CD4-positive, alpha-beta T cell (primary cell): ENCODE measurements at regions not wholly inside any gene's neighbourhood (a gene's known extent, or its start where the extent isn't known, plus 50 kb on each side); places are given as distances from the start of the nearest gene placed in this dataset.

ENCODE experiments used
- ATAC-seq: fragments of 200-7000 bp; cut with Tn5 transposase; one replicate; pipeline ENCODE4 v1.10.0; 2022; ENCODE audit warnings: mild to moderate bottlenecking; ENCODE audit not compliant: poor library complexity
- CTCF ChIA-PET: fragments of 350-600 bp; sonication (Branson Sonifier 250); formaldehyde crosslinking; loops from one replicate; lab custom pipeline; 2021; ENCODE audit warnings: antibody characterized with exemption, inconsistent platforms; lab: Charles Lee
- POLR2A ChIA-PET: fragments of 350-600 bp; sonication (Branson Sonifier 250); formaldehyde crosslinking; loops from one replicate; lab custom pipeline; 2021; ENCODE audit warnings: antibody characterized with exemption, inconsistent platforms; lab: Charles Lee
- DNase-seq, 14 experiments: peaks; one replicate each; pipeline ENCODE4 v3.0.0-alpha.2; 2013 to 2020; ENCODE audit warnings: mixed read lengths in 2 of 14
- H3K27ac ChIP-seq, 2 donors: one replicate each; pipeline versions ENCODE4 v1.5.1 to v1.7.0; 2013; ENCODE audit warnings: low read length in 2 of 2, low read depth in 1 of 2, mild to moderate bottlenecking in 1 of 2
- H3K27me3 ChIP-seq, 2 experiments: 1 replicate in 1 of 2; 2 replicates in 1 of 2; pipeline versions ENCODE4 v1.6.1 to v1.7.0; 2013; ENCODE audit warnings: low read length in 2 of 2, control low read depth in 1 of 2, mild to moderate bottlenecking in 1 of 2, moderate library complexity in 1 of 2; ENCODE audit not compliant: insufficient read depth in 2 of 2, control insufficient read depth in 1 of 2
- H3K36me3 ChIP-seq: one replicate; pipeline ENCODE4 v1.6.1; 2013; ENCODE audit warnings: low read length, control low read depth; ENCODE audit not compliant: insufficient read depth
- H3K4me1 ChIP-seq: one replicate; pipeline ENCODE4 v1.6.1; 2013; ENCODE audit warnings: low read length, control low read depth; ENCODE audit not compliant: insufficient read depth
- H3K4me3 ChIP-seq: one replicate; pipeline ENCODE4 v1.5.1; 2013; ENCODE audit warnings: mild to moderate bottlenecking, low read length, moderate library complexity
- H3K9me3 ChIP-seq, 2 experiments: 1 replicate in 1 of 2; 2 replicates in 1 of 2; pipeline versions ENCODE4 v1.6.1 to v1.7.0; 2013; ENCODE audit warnings: low read length in 2 of 2, mild to moderate bottlenecking in 2 of 2, control low read depth in 1 of 2, moderate library complexity in 1 of 2; ENCODE audit not compliant: control insufficient read depth in 1 of 2, insufficient read depth in 1 of 2
- H3K27ac Mint-ChIP-seq: one replicate; pipeline ENCODE4 v1.8.0; 2020; ENCODE audit warnings: mixed read lengths
- H3K27me3 Mint-ChIP-seq: one replicate; pipeline ENCODE4 v1.8.0; 2021; ENCODE audit warnings: mixed read lengths
- H3K36me3 Mint-ChIP-seq: one replicate; pipeline ENCODE4 v1.8.0; 2021; ENCODE audit warnings: low read depth, mixed read lengths
- H3K4me1 Mint-ChIP-seq: one replicate; pipeline ENCODE4 v1.8.0; 2021; ENCODE audit warnings: low read depth, mixed read lengths
- H3K4me3 Mint-ChIP-seq: one replicate; pipeline ENCODE4 v1.8.0; 2020; ENCODE audit warnings: mild to moderate bottlenecking, mixed read lengths
- H3K9me3 Mint-ChIP-seq: one replicate; pipeline ENCODE4 v1.8.0; 2020; ENCODE audit warnings: mixed read lengths
- CTCF ChIP-seq: fragments of 200-600 bp; IDR thresholded peaks from one replicate; pipeline ENCODE4 v1.8.0; 2022; ENCODE audit warnings: antibody characterized with exemption, mild to moderate bottlenecking
- intact Hi-C, 2 experiments: fragments of 100-400 bp; cut with DNase I in 1 of 2; cut with micrococcal nuclease in 1 of 2; formaldehyde crosslinking; loops; one replicate each; pipeline versions ENCODE4 v1.15.1 to v1.9.0; 2023 to 2025; cut with DNase I, micrococcal nuclease

GRCh38 chr13:100987948-100988347 lies 313.4 kb upstream of the TMTC4 start:
- H3K4me3 ChIP-seq: no peak overlapping the region
- Mint-ChIP-seq H3K36me3 (no peaks in the 10 kb centered on the region), H3K27me3 (peaks cover 23% of the 10 kb centered on the region), H3K4me1 (no peaks in the 10 kb centered on the region), H3K27ac (no peak overlapping the region), H3K4me3 (no peak overlapping the region), H3K9me3 (peaks cover 9% of the 10 kb centered on the region)
- H3K27me3 ChIP-seq: peaks cover 3 to 4% of the 10 kb centered on the region in 2 experiments
- CTCF ChIA-PET: interaction anchor here (0.6 kb wide), 1 partner anchor 336 kb away, joined by 5 read pairs; no protein-coding TSS in a partner anchor
- no peaks in the 10 kb centered on the region for H3K4me1 ChIP-seq
- no peak for TF ChIP-seq CTCF
- POLR2A ChIA-PET: no interaction called here
- no peaks in the 10 kb centered on the region for H3K36me3 ChIP-seq
- DNase-seq: no peak
- no peak overlapping the region for H3K27ac ChIP-seq
- peaks cover 0 to 4% of the 10 kb centered on the region in 2 experiments for H3K9me3 ChIP-seq
- ATAC-seq: no peak
- intact Hi-C loops: no loop called here

GRCh38 chr13:100986571-100986970 lies 312.0 kb upstream of the TMTC4 start:
- H3K27me3 ChIP-seq: peaks cover 3 to 4% of the 10 kb centered on the region in 2 experiments
- Mint-ChIP-seq H3K36me3 (no peaks in the 10 kb centered on the region), H3K4me3 (no peak overlapping the region), H3K9me3 (peaks cover 3% of the 10 kb centered on the region), H3K4me1 (no peaks in the 10 kb centered on the region), H3K27ac (no peak overlapping the region), H3K27me3 (peaks cover 20% of the 10 kb centered on the region)
- peaks cover 0 to 4% of the 10 kb centered on the region in 2 experiments for H3K9me3 ChIP-seq
- H3K4me1 ChIP-seq: no peaks in the 10 kb centered on the region
- H3K4me3 ChIP-seq: no peak overlapping the region
- intact Hi-C loops: no loop called here
- ChIA-PET POLR2A (no interaction called here), CTCF (no interaction called here)
- ATAC-seq (no peak), DNase-seq (no peak)
- no peak for TF ChIP-seq CTCF
- H3K27ac ChIP-seq: no peak overlapping the region
- H3K36me3 ChIP-seq: no peaks in the 10 kb centered on the region

- Mint-ChIP-seq H3K9me3 (no peaks in the 10 kb centered on the region), H3K27me3 (peaks cover 25% of the 10 kb centered on the region), H3K4me3 (no peak overlapping the region), H3K4me1 (no peaks in the 10 kb centered on the region), H3K27ac (no peak overlapping the region), H3K36me3 (no peaks in the 10 kb centered on the region)
- H3K36me3 ChIP-seq: no peaks in the 10 kb centered on the region
- DNase-seq (no peak), ATAC-seq (no peak)
- peaks cover 0 to 3% of the 10 kb centered on the region in 2 experiments for H3K27me3 ChIP-seq
- ChIA-PET CTCF (no interaction called here), POLR2A (no interaction called here)
- TF ChIP-seq CTCF: no peak
- no peaks in the 10 kb centered on the region for H3K9me3 ChIP-seq
- no peak overlapping the region for H3K4me3 ChIP-seq
- no peak overlapping the region for H3K27ac ChIP-seq
- no peaks in the 10 kb centered on the region for H3K4me1 ChIP-seq
- intact Hi-C loops: no loop called here
Measured at GRCh38 chr13:100984085-100984705, 309.6 kb upstream of the TMTC4 start.
